HG03378 (cell line): ENCODE measurements at regions not wholly inside any gene's neighbourhood (a gene's known extent, or its start where the extent isn't known, plus 50 kb on each side); places are given as distances from the start of the nearest gene placed in this dataset.

Source experiments
- ATAC-seq: cut with Tn5 transposase; IDR thresholded peaks from one replicate; pipeline ENCODE4 v1.9.1; 2021; ENCODE audit warnings: mild to moderate bottlenecking, moderate library complexity; ENCODE audit not compliant: unreplicated experiment

DNA sequence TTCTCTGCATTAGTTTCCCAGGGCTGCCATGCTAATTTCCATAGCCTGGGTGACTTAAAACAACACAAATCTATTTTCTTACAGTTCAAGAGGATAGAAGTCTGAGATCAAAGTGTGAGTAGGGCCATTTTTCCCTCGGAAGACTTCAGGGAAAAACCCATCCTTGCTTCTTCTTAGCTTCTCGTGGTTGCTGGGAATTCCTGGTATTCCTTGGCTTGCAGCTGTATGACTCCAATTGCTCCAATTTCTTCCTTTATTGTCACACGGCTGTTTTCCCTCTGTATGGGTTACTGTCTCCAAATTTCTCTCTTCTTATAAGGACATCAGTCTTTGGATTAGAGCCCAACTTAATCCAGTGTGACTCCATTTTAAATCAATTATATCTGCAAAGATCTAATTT lies 128.4 kb upstream of the JAG1 start:
- no peak for ATAC-seq

DNA sequence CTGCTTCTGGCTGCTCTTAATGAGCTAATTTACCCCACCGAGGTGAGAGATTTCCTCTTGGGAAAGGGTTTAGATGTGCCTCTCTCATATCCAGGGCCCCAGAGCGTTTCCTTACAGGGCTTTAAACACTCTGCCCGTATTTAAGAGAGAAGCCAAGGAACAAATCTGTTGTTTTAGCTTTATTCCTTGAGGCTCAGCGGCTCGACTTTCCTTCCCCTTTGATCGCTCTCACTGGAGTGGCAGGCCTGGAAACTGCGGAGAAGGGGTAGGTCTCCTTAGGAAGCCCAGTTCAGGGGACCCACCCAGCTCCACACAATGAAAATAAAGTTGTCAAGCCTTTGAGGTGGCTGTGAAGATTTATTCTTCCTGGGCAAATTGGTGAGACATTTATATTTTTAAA lies 132.0 kb upstream of the JAG1 start:
- no peak for ATAC-seq

DNA sequence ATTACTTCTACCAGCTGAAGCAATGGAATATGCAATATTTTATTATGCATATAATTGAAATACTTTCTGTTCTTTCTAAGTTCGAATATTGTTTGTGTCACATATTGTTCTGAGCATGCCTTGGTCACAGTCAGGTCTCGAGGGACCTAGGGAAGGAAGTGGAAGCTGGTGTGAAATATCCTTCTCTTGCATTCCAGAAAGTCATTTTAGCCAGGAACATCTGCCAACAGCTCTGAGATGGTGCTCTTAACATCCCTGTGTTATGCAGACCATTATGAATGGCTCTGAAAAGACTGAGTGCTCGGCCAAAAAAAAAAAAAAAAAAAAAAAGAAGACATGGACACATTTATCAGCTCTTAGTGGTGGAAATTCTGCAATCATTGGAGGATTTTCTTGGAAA lies 132.7 kb upstream of the JAG1 start:
- no peak for ATAC-seq

DNA sequence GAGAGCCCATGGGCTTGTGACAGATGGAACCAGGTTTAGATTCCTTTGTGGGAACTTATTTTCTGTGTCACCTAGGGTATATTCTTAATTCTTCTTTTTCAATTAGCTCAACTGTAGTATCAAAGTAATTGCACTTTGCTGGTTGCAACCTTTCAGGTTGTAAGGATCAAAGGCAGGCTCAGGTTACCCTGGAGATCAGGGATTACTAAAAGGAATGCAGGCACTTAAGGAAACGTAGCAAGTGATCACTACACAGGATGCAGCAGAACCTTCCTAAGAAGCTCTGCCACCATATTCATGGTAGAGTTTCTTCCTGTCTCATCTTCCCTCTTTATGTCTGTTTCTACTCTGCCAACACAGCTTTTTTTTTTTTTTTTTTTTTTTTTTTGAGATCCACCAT lies 133.2 kb upstream of the JAG1 start:
- ATAC-seq: no peak

DNA sequence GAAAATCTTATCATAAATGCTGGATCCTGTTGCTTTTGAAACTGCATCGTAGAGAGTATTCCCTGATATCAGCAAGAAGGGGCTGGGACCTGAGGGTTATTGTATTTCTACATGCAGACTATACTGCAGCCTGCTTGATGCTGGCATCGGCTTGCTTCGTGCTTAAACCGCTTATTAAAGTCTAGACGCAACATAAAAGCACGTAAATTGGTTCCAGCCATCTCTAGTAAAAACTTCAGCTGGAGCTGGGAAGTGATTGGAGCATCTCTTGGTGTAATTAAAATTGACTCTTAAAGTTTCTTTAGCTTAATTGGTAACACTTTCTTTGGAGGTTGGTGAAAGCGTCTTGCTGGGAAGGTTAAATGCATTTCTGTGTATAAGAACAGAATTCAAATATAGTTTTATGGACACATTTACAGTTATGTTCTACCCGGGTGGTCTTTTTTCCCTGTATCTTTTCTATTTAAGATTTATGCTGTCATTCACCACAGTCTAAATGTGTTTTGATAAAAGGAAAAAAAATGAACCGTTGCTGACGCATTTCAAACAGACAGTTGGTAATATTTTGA lies 139.0 kb upstream of the JAG1 start:
- ATAC-seq: no peak

DNA sequence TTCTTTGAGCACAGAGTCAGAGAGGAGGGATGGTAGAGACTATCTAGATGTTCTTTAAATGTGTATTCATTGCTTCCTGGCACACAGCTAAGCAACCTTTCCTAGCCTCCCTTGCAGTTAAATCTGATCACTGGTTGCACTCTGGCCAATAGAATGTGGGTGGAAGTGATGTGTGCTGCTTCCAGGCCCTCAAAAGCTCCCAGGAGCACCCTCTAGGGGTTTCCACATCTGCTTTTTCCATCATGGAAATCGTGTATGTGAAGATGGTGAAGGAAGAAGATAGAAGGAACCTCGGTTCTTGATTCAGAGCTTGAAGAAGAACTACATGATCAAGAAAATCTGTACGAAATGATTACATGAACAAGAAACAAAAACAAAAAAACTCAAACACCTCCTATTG lies 149.8 kb upstream of the JAG1 start:
- ATAC-seq: no peak

DNA sequence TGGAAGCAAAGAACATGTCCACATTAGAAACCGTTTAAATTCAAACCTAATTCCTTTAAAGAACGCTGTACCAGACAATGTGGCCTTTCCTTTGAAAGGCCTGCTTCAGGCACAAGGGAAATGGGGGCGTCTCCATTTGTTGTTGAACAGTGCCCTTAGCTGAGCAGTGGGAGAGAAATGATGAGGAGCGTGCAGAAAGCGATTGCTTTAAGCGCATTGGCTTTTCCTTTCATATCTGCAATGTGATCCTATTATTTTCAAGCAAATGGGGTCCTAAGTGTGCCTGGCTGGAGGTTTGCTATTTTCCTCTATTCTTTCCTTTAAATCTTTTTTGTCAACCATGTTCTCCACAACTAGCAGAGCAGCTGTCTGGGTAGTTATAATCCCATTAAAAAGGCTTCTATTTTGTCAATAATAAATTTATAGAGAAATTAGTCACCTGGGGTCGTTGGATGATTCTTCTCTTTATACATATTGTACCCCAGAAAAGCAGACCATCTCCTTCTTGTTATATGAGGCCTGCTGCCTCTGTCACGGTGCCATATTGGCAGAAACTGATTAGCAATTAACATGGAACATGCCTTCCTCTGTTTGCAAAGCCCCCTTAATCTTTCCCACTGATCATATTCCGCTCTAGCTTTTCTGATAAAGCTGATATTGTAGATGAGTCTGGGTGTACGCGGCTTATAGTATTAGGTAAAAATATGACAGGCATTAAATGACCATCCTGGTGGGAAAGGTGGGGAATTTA lies 151.1 kb upstream of the JAG1 start:
- no peak for ATAC-seq

DNA sequence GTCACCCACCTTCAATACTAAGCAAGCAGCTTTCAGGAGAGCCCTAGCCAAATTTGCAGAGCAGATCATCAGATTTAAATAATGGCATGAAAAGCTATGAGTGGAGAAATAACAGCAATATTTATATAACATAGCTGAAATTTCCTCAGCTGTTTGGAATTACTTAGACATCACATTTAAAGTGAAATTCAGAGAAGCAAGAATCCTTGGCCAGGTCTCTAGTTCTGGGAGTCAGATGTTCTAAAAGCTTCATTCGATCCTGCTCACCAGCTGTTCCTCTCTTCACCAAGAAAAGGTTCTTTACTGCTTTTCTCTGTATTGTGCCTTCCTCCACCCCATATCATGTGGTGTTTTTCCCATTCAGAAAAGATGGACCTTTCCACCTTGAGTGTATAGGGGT lies 152.3 kb upstream of the JAG1 start:
- no peak for ATAC-seq

DNA sequence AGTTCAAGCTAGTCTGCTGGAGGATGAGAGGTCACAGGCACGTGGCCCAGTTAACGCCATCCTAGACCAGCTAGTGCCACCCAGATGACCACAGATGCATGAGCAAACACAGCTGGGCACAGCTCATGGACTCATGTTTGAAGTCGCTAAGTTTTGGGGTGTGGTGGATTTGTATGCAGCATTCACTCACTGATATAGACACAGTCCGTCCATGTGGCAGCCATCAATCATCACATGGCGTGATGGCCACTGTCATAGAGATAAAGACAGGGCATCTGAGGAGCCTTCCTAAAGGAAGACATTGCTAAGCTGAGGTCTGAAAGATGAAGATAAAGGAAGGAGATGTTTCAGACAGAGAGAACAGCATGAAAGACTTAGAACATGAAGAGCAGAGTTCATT lies 154.4 kb upstream of the JAG1 start:
- ATAC-seq: no peak

DNA sequence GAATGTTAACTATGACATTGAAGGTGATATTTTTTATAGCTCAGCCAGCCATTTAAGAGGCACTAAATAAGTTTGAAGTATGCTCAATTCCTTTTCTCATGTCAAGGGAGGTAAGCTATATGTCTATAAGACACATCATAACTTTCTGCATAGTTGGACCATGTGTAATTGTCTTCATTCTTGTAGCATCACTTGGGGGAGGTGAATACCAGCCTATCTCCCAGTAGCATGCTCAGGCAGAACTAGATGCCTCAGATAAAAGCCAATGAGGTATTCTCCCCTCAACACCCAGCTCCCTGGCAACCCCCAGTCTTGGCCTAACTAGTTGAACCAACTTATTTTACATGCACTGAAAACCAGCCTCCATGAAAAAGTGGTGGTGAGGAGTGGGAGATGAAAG lies 158.3 kb upstream of the JAG1 start:
- ATAC-seq: no peak

DNA sequence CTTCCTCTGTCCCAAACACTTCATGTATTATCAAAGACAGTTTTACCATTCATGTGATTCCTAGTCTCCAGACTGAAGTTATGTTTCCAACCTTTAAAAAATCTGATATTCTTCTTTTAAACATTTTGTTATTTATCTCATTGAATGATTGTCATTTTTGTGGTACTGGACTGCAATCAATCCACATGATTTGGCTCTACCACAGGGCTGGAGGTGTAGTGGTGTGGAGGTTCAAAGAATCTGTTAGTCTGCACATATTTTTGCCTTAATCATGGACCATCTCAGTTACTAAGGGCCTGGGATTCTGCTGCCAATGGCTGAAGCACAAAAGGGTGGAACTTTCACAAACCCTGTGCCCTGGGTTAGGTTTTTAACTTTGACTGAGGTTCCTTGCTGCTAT lies 164.1 kb upstream of the JAG1 start:
- ATAC-seq: no peak

DNA sequence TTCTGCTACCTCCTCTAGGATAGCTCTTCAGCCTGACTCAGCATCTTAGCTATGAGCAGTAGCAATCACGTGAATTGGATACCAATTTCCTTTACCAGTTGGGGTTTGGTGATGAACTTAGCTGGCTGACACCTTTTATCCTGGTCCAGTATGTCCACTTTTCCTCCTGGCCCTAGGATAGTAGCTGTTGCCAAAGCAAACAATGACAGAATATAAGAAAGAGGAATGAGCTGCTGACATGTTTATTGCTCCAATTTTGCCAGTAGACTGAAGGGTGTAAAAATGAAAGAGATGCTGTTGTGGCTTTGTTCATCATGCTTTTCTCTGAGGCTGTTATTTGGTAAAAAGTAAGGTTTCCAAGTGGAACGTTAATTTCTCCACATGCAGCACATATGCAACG lies 168.3 kb upstream of the JAG1 start:
- ATAC-seq: no peak

DNA sequence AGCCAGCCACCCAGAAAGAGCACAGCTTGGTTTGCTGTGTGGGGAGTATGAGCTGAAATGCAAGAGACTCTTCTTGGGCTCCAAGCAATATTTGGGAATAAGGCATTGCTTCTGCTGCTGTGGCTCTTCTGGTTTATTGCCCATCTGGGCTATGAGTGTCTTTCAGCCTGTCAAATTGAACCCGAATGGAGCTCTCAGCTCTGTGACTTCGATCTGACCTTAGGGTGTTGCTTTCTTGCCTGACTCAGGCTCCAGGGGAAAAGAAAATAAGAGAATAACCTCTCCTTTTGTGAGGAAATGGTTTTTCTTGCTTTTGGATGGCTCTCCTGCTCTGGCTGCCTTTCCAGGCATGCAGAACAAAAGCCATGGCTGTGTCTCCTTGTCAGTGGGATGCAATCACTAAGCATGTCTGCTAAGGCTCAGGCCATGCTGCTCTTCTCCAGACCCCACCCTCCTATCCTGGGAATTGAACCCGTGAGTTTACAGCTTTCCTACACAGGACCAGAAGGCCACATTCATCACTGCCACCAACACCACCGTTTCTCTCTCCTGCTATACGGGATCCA lies 169.4 kb upstream of the JAG1 start:
- ATAC-seq: no peak

DNA sequence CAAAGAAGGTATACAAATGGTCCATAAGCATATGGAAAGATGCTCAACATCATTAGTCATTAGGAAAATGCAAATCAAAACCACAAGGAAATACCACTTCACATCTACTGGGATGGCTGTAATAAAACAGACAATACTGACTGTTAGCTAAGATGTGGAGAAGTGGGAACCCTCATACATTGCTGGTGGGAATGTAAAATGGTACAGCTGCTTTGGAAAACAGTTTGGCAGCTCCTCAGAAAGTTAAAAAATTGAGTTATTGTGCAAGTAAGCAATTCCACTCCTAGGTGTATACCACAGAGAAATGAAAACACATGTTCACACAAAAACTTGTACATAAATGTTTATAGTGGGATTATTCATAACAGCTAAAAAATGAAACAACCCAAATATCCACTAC lies 173.0 kb upstream of the JAG1 start:
- no peak for ATAC-seq

DNA sequence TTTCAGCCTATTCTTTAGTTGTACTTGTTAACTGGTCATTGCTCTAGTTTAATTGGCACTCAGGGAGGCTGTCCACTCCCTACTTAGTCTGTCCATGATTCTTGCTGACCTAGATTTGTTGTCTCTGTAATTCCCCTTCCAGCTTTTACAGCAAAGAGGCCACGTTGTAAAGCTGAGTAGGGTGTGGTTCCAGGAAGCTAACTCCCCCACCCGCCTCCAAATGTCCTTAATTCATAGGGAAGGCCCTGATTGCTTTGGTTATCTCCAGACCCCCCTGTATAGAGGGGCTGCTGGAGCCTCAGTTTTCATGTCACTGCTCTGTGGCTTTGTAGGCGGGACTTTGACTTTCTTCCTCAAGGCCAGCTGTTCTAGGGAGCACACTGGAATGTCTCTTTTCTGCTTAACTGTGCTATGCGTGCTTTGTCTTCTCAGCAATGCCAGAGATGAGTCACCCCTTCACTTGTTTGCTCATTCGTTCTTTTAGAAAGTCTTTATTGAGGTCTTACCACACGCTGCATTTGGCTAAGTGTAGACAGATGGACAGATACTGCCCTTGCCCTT lies 175.1 kb upstream of the JAG1 start:
- no peak for ATAC-seq

DNA sequence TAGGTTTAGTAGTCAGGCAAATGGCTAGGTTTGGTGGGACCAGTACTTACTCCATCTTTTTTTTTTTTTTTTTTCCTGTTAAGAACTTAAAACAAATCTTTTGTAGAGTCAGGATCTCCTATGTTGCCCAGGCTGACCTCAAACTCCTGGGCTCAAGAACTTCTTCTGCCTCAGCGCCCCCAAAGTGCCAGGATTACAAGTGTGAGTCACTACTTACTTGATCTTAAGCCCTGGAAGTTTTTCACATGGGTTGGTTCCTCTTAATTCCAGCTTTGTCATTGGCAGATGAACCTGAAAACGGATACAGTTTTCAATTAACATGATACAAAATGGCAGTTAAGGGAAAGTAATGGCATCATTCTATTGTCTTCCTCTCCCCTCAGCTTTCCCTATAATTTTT lies 179.4 kb upstream of the JAG1 start:
- ATAC-seq: no peak

DNA sequence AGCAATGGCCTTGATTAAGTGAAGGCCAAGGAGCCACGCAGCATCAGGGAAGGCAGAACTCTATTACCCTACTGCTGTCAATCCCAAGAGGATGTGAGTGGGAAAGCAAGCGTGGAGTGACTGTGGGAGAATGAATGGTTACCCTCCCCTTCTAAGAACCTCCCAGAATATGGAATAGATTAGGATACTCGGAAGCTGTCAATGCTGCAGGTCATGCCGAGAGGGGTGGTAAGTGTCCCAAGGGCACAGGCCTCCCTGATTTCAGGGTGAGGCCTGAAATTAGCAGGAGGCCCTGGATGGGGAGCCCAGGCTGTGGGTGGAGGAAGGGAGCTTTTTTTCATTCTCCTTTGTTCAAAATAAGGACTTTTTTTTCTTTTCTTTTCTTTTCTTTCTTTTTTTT lies 179.9 kb upstream of the JAG1 start:
- no peak for ATAC-seq

DNA sequence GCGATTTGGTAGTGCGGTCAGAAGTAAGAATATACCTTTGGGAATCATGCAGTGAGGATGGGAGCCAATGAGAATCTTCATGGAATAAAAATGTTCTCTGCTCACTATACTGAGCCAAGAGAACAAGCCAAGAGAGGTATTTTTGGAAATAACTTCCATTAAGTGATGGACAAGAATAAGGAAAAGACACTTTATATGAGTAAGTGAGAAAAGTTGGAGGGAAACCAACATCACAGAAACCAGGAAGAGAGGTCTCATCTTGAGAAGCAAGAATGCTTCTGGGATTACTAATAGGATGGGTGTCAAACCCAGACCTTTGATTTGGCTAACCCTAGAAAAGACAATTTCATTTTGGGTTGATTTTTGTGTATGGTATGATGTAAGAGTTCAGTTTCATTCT lies 181.2 kb upstream of the JAG1 start:
- no peak for ATAC-seq

DNA sequence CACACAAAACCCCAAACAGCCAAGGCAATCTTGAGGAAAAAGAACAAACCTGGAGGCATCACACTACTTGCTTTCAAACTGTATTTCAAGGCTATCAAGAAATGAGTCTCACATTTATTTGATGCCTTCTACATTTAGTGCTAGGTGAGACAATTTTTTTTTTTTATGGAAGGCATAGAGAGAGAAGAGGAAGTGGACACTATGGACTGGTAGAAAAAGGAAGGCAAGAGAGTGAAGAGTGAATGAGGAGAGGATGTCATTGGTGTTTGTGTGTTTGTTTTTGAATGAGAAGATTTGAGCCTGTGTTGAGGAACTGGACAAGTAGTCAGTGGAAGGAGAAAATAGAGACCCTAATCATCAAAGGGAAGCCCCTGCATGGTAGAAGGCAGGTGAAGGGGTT lies 182.0 kb upstream of the JAG1 start:
- ATAC-seq: no peak

DNA sequence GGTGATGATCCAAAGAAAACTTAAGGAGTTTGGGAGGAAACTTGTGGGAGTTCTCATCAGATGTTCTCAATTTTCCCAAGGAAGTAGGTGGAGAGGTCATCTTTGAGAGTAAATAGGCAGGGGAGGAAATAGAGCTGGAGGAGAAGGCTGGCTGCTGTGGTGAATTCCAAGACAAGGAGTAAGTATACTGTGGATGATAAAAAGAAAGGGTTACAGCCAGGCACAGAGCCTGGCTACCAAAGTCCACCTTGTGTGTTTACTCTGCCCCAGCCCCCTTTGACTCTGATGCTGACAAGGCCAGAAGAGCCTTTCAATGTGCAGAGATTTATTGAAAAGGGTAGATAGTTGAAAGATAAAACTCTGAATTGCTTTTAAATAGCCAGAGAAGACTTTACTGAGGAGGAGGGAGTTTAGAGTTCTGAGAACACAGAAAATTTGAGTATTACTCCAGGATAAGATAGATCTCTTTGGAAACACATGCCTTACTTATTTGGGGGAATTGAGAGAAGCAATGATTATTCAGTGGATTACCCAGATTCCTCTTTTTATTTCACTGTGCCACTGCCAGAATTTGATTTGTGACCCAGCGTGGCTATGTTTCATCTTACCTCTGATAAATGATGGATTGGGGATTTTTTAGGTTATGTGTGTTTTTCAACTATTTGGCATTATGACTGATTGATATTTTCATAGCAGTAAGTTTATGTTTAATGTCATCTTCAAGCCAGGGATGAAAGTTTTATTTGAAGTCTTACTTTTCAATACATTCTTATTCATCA lies 182.6 kb upstream of the JAG1 start:
- ATAC-seq: no peak

DNA sequence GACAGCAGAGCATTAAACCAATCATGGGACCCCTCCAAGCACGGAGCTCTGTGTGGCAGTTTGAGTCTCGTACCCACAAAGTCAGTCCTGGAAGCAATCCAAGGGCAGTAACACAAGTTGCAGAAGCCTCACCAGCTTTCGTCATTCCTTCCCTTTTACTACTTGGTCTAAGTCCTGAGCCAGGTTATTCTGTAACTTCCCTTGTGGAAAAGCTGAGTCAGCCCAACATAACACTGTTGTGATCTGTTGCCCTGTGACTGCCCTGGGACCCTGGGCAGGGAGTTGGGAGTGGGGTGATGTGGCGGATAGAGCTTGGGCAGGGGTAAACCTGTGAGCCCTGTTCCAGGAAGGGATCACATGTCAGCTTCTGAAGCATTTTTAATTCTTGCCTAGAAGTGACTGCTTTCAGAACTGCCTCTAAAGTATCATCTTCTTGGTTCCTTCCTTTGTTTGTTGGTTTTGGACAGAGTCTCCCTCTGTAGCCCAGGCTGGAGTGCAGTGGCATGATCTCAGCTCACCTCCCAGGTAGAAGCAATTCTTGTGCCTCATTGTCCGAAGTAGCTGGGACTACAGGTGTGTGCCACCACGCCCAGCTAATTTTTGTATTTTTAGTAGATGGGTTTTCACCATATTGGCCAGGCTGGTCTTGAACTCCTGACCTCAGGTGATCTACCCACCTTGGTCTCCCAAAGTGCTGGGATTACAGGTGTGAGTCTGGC lies 183.7 kb upstream of the JAG1 start:
- ATAC-seq: no peak
